Stomach (tissue), 8 donors: ENCODE measurements at regions not wholly inside any gene's neighbourhood (a gene's known extent, or its start where the extent isn't known, plus 50 kb on each side); places are given as distances from the start of the nearest gene placed in this dataset.

Source experiments
- DNase-seq, 2 donors: peaks; one replicate each; pipeline versions ENCODE4 v3.0.0 to v3.0.0-alpha.2; 2013 to 2019
- H3K27ac ChIP-seq, 5 donors: fragments of 200-600 bp in 4 of 5; sonication (generic) in 4 of 5; one replicate each; pipeline ENCODE4 v1.5.1; 2013 to 2019; ENCODE audit warnings: mild to moderate bottlenecking in 1 of 5, moderate library complexity in 1 of 5
- H3K27me3 ChIP-seq, 3 donors: fragments of 200-600 bp; sonication (generic); one replicate each; pipeline ENCODE4 v1.5.1; 2017 to 2019; ENCODE audit warnings: mixed run types in 1 of 3
- H3K36me3 ChIP-seq, 4 donors: fragments of 200-600 bp; sonication (generic); 1 replicate in 3 of 4; 2 replicates in 1 of 4; pipeline ENCODE4 v1.5.1; 2016 to 2019
- H3K4me1 ChIP-seq, 4 donors: fragments of 200-600 bp; sonication (generic); one replicate each; pipeline ENCODE4 v1.5.1; 2016 to 2019
- H3K4me3 ChIP-seq, 4 donors: fragments of 200-600 bp; sonication (generic) in 3 of 4; one replicate each; pipeline ENCODE4 v1.5.1; 2016 to 2019; ENCODE audit warnings: mild to moderate bottlenecking in 1 of 4
- H3K9me3 ChIP-seq, 4 donors: fragments of 200-600 bp; sonication (generic); one replicate each; pipeline ENCODE4 v1.5.1; 2016 to 2019
- CTCF ChIP-seq, 7 experiments: fragments of 450-650 bp in 4 of 7; fragments of 200-600 bp in 3 of 7; sonication (generic) in 3 of 7; IDR thresholded peaks; one replicate each; pipeline ENCODE4 v1.5.1; 2016 to 2019; ENCODE audit warnings: antibody characterized with exemption in 7 of 7, control low read depth in 2 of 7, mild to moderate bottlenecking in 1 of 7
- EP300 ChIP-seq: sonication (generic); formaldehyde crosslinking; IDR thresholded peaks from one replicate; pipeline ENCODE4 v1.6.1; 2017; ENCODE audit warnings: antibody characterized with exemption
- POLR2A ChIP-seq, 4 donors: fragments of 450-650 bp; IDR thresholded peaks; one replicate each; pipeline ENCODE4 v1.6.1; 2016; ENCODE audit warnings: antibody characterized with exemption in 4 of 4, control low read depth in 2 of 4, mild to moderate bottlenecking in 1 of 4, moderate library complexity in 1 of 4
- POLR2AphosphoS5 ChIP-seq, 3 donors: sonication (generic); formaldehyde crosslinking; IDR thresholded peaks; one replicate each; pipeline ENCODE4 v1.6.1; 2016; ENCODE audit warnings: antibody characterized with exemption in 3 of 3
- WGBS, 5 donors: extraction: QIAGEN DNeasy Blood & Tissue Kit in 3 of 5; methylation state at CpG; one replicate each; pipeline versions ENCODE4 v1.1.5 to v1.1.7; 2013 to 2018; 5-methylcytosine and 5-hydroxymethylcytosine counted together
- intact Hi-C: fragments of 100-400 bp; cut with DNase I; formaldehyde crosslinking; loops from one replicate; pipeline ENCODE4 v1.15.1; 2023; ENCODE audit warnings: low total_unique reads
- donor health status: healthy with polysubstance abuse.
- donor health status: Bipolar disorder and iron deficiency.
- donor health status: healthy.

- no peak overlapping the region for H3K4me3 ChIP-seq
- no peaks in the 10 kb centered on the region for H3K27me3 ChIP-seq
- H3K36me3 ChIP-seq: no peaks in the 10 kb centered on the region
- TF ChIP-seq POLR2A (IDR thresholded peaks at IDR 0.05) (no peak), EP300 (no peak)
- H3K9me3 ChIP-seq: no peaks in the 10 kb centered on the region
- WGBS, 5 donors: 38 to 53% (median 40%) methylated on average over 3 of the region's 3 CpGs
- H3K4me1 ChIP-seq: no peaks in the 10 kb centered on the region
- DNase-seq: no peak
- intact Hi-C loops: no loop called here
- no peak overlapping the region for H3K27ac ChIP-seq
Measured at GRCh38 chr10:64546073-64546472, 1024.9 kb downstream of the REEP3 start.

- Histone ChIP-seq H3K4me1 (no peaks in the 10 kb centered on the region), H3K4me3 (no peak overlapping the region), H3K36me3 (no peaks in the 10 kb centered on the region), H3K27me3 (no peaks in the 10 kb centered on the region), H3K27ac (no peak overlapping the region), H3K9me3 (no peaks in the 10 kb centered on the region)
- no peak for TF ChIP-seq POLR2A (IDR thresholded peaks at IDR 0.05)
- TF ChIP-seq POLR2AphosphoS5 (IDR thresholded peaks at IDR 0.05): no peak
- TF ChIP-seq EP300: no peak
- no peak for TF ChIP-seq CTCF (IDR thresholded peaks at IDR 0.05)
- WGBS, 5 donors: 90 to 95% (median 92%) methylated on average over 3 of the region's 3 CpGs
- DNase-seq: no peak
- intact Hi-C loops: no loop called here
Measured at GRCh38 chr10:64547168-64547567, 1026.0 kb downstream of the REEP3 start.

GRCh38 chr10:64555666-64556065, 1034.5 kb downstream of the REEP3 start:
- H3K4me3 ChIP-seq: no peak overlapping the region
- TF ChIP-seq CTCF (IDR thresholded peaks at IDR 0.05) (no peak), EP300 (no peak)
- no peaks in the 10 kb centered on the region for H3K9me3 ChIP-seq
- DNase-seq: no peak
- no peak overlapping the region for H3K27ac ChIP-seq
- no peaks in the 10 kb centered on the region for H3K36me3 ChIP-seq
- H3K4me1 ChIP-seq: no peaks in the 10 kb centered on the region
- no peaks in the 10 kb centered on the region for H3K27me3 ChIP-seq
- intact Hi-C loops: no loop called here
- 73 to 81% (median 80%) methylated on average over 5 of the region's 5 CpGs for WGBS, 5 donors

- 74 to 85% (median 80%) methylated on average over 5 of the region's 5 CpGs for WGBS, 5 donors
- no peaks in the 10 kb centered on the region for H3K27me3 ChIP-seq
- H3K27ac ChIP-seq: no peak overlapping the region
- no peaks in the 10 kb centered on the region for H3K36me3 ChIP-seq
- TF ChIP-seq EP300 (no peak), CTCF (IDR thresholded peaks at IDR 0.05) (no peak), POLR2AphosphoS5 (IDR thresholded peaks at IDR 0.05) (no peak), POLR2A (IDR thresholded peaks at IDR 0.05) (no peak)
- intact Hi-C loops: no loop called here
- no peak for DNase-seq
- no peaks in the 10 kb centered on the region for H3K4me1 ChIP-seq
- no peak overlapping the region for H3K4me3 ChIP-seq
- H3K9me3 ChIP-seq: no peaks in the 10 kb centered on the region
Measured at GRCh38 chr10:64558094-64558835, 1037.1 kb downstream of the REEP3 start.

GRCh38 chr10:64571056-64571455, 1049.9 kb downstream of the REEP3 start:
- intact Hi-C loops: no loop called here
- Histone ChIP-seq H3K36me3 (no peaks in the 10 kb centered on the region), H3K9me3 (peaks cover 0 to 20% (median 7%) of the 10 kb centered on the region in 4 donors), H3K27me3 (no peaks in the 10 kb centered on the region), H3K27ac (no peak overlapping the region), H3K4me3 (no peak overlapping the region), H3K4me1 (peaks cover 0 to 17% (median 10%) of the 10 kb centered on the region in 4 donors)
- 76 to 96% (median 92%) methylated on average over 1 of the region's 1 CpG for WGBS, 5 donors
- no peak for DNase-seq
- TF ChIP-seq POLR2AphosphoS5 (IDR thresholded peaks at IDR 0.05) (no peak), CTCF (IDR thresholded peaks at IDR 0.05) (no peak), POLR2A (IDR thresholded peaks at IDR 0.05) (no peak), EP300 (no peak)
